ENCODE measurements at regions not wholly inside any gene's neighbourhood (a gene's known extent, or its start where the extent isn't known, plus 50 kb on each side); places are given as distances from the start of the nearest gene placed in this dataset.

DNA sequence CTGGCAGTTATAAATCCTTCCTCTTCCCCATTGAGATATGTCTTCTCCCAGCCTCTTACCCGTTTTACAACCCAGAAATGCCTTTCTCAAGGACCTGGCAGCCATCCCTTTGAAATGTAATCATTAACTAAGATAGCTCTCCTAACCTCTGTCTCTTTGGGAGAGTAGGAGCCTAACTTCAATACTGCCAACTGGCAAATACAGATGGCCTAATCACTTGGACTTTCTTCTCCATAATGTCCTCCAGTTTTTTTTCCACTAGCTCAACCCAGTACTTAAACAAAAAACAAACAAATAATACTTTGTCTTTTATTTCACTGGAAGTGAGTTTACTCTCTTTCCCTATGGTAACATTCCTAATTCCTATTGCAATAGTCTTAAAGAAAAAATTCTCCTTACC, 1391.1 kb downstream of the SUCLG1 start:
- DNase-seq (peak in 2 of 4 donors; percentile 8 to 41), ATAC-seq (peak; percentile 64)
- Histone ChIP-seq H3K36me3 (replicated peaks in 1 of 2; ENCODE audit: insufficient read depth in 1 of 2, low read depth in 2 of 2) (no peaks in the 10 kb centered on the region), H3K4me3 (no peak overlapping the region), H3K9me3 (no peaks in the 10 kb centered on the region), H3K27ac (no peak overlapping the region), H3K4me1 (peaks cover 14% of the 10 kb centered on the region), H3K27me3 (no peaks in the 10 kb centered on the region)
- TF ChIP-seq POLR2A (IDR thresholded peaks at IDR 0.05) (no peak), CTCF (IDR thresholded peaks at IDR 0.05) (no peak)
- 0 to 14% methylated on average over 1 of the region's 1 CpG for whole genome bisulfite sequencing, 2 donors
- intact Hi-C loops (cut with DNase I): no loop called here

GRCh38 chr2:83063933-83064332, 1395.1 kb downstream of the SUCLG1 start:
- TF ChIP-seq POLR2A (IDR thresholded peaks at IDR 0.05) (no peak), CTCF (IDR thresholded peaks at IDR 0.05) (no peak)
- no peak for DNase-seq
- Histone ChIP-seq H3K4me1 (peaks cover 14% of the 10 kb centered on the region), H3K36me3 (replicated peaks in 1 of 2; ENCODE audit: insufficient read depth in 1 of 2, low read depth in 2 of 2) (no peaks in the 10 kb centered on the region), H3K4me3 (no peak overlapping the region), H3K27me3 (no peaks in the 10 kb centered on the region), H3K27ac (no peak overlapping the region), H3K9me3 (no peaks in the 10 kb centered on the region)
- intact Hi-C loops (cut with DNase I): no loop called here
- WGBS, 2 donors: 26 to 41% methylated on average over 1 of the region's 1 CpG
- ATAC-seq: no peak

DNA sequence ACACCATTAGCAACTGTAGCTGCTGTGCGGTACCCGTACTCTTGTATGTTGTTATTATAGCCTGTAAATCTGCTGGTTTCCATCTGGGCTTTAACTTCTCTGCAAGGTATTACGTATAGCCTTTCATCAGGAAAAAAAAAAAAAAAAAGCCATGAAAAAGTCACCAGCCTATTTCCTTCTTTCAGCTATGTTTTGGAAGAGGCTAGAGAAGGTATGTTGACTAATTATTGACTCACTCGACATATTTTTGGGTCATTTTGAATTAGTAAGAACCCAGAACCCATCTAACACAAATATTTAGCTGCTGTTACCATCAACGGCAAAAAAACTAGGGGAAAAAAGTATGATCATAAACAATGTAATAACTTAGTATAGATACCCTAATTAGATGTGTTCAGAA, 1395.6 kb downstream of the SUCLG1 start:
- WGBS, 2 donors: 77 to 80% methylated on average over 5 of the region's 5 CpGs
- intact Hi-C loops (cut with DNase I): no loop called here
- no peak for TF ChIP-seq POLR2A (IDR thresholded peaks at IDR 0.05)
- no peak for TF ChIP-seq CTCF (IDR thresholded peaks at IDR 0.05)
- Histone ChIP-seq H3K4me1 (peaks cover 10% of the 10 kb centered on the region), H3K36me3 (replicated peaks in 1 of 2; ENCODE audit: insufficient read depth in 1 of 2, low read depth in 2 of 2) (no peaks in the 10 kb centered on the region), H3K27ac (no peak overlapping the region), H3K4me3 (no peak overlapping the region), H3K27me3 (no peaks in the 10 kb centered on the region), H3K9me3 (no peaks in the 10 kb centered on the region)
- DNase-seq (no peak), ATAC-seq (no peak)

DNA sequence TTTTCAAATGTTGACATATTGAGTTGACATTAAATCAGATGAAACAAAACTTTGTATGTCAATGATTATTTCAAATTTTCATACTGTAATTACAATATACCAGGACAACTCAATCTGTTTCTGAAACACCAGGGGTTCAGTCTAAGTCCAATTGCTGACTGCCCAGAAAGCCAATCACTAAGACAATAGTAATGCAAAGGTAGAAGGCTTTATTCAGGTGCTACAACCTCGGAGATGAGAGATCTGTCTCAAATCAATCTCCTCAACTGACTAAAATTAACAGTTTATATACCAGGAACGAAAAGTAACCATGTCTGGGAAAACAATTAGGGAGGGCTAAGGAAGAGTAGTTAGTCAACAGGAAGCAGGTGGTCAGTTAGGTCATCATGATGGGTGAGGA, 1400.4 kb downstream of the SUCLG1 start:
- ATAC-seq (no peak), DNase-seq (no peak)
- Histone ChIP-seq H3K27ac (no peak overlapping the region), H3K4me1 (no peaks in the 10 kb centered on the region), H3K4me3 (no peak overlapping the region), H3K9me3 (no peaks in the 10 kb centered on the region), H3K27me3 (no peaks in the 10 kb centered on the region), H3K36me3 (replicated peaks in 1 of 2; ENCODE audit: insufficient read depth in 1 of 2, low read depth in 2 of 2) (no peaks in the 10 kb centered on the region)
- no peak for TF ChIP-seq CTCF (IDR thresholded peaks at IDR 0.05)
- TF ChIP-seq POLR2A (IDR thresholded peaks at IDR 0.05): no peak
- 45 to 52% methylated on average over 2 of the region's 2 CpGs for WGBS, 2 donors
- intact Hi-C loops (cut with DNase I): no loop called here

- H3K36me3 ChIP-seq (replicated peaks in 1 of 2; ENCODE audit: insufficient read depth in 1 of 2, low read depth in 2 of 2): no peaks in the 10 kb centered on the region
- intact Hi-C loops (cut with DNase I): no loop called here
- TF ChIP-seq CTCF (IDR thresholded peaks at IDR 0.05): no peak
- TF ChIP-seq POLR2A (IDR thresholded peaks at IDR 0.05): no peak
- no peaks in the 10 kb centered on the region for H3K27me3 ChIP-seq
- ATAC-seq (no peak), DNase-seq (no peak)
- no peak overlapping the region for H3K4me3 ChIP-seq
- no peaks in the 10 kb centered on the region for H3K9me3 ChIP-seq
- no peak overlapping the region for H3K27ac ChIP-seq
- 25 to 26% methylated on average over 1 of the region's 1 CpG for WGBS, 2 donors
- H3K4me1 ChIP-seq: peaks cover 6% of the 10 kb centered on the region
These were observed 1403.6 kb downstream of the SUCLG1 start for GRCh38 chr2:83055376-83056010.

Data from body of pancreas (tissue), 4 donors.